HG03159 (cell line): ENCODE measurements at regions not wholly inside any gene's neighbourhood (a gene's known extent, or its start where the extent isn't known, plus 50 kb on each side); places are given as distances from the start of the nearest gene placed in this dataset.

Experiments used
- ATAC-seq: cut with Tn5 transposase; IDR thresholded peaks from one replicate; pipeline ENCODE4 v1.9.1; 2021; ENCODE audit warnings: mild to moderate bottlenecking, moderate library complexity; ENCODE audit not compliant: unreplicated experiment

DNA sequence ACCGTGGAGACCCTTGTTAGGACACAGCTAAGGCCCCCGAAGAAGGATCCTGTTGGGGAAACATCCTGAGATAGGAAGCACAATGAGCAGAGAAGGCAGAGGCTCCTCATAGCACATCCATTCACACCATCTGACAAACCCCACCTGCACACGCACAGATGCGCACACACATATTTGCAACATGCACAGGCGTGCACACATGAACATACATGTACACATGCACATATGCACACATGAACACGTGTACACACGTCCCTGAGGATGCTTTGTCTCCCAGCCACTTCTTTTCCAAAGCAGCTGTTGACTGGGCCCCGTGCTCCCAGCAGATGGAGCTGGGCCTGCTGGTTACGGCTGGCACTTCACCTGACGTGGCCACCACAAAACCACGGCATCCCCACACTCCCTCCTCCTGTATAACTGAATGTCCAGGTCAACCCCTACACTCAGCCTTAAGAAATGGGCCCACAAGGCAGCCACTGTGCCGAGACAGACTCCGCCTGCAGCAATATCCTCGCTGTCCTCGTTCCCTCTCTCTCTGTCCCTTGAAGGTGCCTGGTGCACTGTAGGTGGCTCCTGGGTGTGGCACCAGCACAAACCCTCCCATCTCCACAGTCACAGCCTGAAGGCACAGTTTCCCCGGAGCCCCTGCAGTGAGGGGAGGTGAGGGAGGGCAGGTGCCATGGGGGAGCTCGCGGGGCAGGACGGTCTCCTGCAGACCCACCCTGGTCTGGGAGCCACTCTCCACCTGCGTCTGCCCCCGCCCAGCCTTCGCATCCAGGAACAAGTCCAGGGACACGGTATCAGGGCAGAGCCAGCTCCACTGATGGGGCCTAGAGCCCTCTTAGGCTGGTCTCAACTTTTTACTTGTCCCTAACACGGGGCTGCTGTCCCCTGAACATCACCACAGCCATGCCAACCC lies 183.0 kb downstream of the RBFOX3 start:
- ATAC-seq, result no peak

DNA sequence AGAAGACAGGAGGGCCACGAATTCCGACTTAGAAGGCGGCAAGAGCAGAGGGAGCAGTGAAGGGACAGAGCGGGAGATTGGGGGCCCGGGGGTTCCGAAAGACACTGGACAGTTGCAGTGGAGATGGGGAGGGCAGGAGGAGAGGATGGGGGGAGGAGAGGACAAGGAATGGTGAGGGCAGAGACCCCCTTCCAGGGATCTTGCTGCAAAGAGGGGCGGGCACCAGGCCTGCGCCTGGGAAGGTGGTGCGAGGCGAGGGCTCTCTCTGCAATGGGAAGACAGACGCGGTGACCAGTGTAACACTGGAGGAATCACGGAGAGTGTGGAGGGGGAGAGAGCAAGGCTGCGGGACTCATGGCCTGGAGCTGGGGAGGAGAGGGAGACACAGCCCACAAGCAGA lies 185.2 kb downstream of the RBFOX3 start:
- ATAC-seq, result no peak

DNA sequence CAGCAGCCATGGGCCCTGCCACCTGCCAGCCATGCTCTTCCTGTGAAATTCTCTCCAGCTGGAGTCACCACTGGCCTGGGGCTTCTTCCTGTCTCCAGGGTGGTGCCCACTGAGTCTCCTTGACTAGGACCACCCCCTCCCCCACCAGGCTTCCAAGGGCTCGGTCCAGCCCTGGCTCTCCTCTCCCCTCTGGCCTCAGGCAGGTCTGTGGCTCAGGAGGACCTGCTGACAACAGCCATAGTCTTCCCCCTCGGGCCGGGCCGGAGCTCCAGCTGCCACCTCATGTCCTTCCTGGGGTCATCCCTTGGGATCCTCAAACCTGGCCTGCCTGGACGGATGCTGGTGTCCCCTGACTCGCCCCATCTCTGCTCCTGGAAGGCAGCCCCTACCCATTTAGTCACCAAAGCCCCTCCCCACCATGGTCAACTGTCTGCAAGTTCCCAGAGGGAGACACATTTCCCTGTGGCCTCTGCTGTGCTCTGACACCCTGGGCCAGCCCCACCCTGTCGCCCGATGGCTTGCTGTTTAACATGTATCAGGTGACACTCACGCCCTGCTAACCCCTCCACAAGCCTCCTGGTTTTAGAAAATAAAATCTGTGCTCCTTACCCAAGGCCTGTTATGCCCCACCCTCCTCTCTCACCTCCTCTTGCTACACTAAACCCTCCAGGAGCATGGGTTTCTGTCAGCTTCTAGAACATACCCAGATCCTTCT lies 186.2 kb downstream of the RBFOX3 start:
- no peak for ATAC-seq

DNA sequence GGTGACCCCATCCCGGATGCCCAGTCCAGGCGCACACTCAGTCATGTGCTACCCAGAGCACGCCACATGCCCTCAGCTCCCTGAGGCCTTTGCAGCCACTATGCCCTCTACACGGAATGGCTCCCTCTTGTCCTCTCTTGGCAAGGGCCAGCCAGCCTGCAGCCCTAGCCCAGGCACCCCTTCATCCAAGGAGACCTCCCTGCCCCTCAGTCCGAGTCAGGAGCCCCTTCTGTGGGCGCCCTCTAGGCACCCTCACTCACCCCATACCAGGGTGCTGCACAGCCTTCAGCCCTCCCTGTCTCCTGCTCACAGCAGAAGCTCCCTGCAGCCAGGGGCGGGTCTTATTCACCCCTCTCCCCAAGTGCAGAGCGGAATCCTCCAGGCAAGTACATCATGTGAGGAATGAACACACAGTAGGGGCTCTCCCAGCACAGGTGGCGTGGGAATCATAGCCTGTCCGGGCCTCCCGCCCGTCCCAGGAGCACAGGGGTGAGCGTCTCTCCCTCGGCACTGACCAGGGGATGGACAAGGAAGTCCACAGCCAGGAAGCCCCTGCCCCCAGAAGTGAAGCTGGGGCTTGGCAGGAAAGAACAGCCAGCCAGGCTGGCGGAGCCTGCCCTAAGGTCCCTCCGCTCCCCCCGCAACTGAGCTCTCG lies 186.9 kb downstream of the RBFOX3 start:
- ATAC-seq, result no peak

DNA sequence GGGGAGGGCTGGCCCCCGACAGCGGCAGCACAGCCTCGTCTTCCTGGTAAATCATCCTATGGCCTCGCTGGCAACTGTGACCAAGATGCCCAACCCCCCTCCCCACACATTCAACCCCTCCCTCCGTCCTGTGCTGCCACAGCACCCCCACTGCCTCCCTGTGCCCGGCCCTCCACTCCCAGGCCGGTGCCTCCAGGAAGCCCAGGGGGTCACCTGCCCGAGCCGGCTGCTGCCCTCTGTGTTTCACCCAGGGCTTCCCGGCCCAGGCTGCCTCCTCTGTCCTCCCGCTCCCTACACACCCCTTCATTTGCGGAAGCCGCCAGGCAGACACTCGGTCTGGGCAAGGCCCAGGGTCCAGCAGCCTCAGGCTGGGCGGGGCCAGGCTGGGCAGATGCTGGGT lies 188.6 kb downstream of the RBFOX3 start:
- ATAC-seq, result no peak

GRCh38 chr17:79420318-79421243 lies 190.3 kb downstream of the RBFOX3 start:
- no peak for ATAC-seq

GRCh38 chr17:79417476-79417988 lies 193.3 kb downstream of the RBFOX3 start:
- no peak for ATAC-seq

GRCh38 chr17:79415909-79416308 lies 194.9 kb downstream of the RBFOX3 start:
- ATAC-seq, result no peak

- no peak for ATAC-seq
These were observed 195.5 kb downstream of the RBFOX3 start for GRCh38 chr17:79415365-79415764.

DNA sequence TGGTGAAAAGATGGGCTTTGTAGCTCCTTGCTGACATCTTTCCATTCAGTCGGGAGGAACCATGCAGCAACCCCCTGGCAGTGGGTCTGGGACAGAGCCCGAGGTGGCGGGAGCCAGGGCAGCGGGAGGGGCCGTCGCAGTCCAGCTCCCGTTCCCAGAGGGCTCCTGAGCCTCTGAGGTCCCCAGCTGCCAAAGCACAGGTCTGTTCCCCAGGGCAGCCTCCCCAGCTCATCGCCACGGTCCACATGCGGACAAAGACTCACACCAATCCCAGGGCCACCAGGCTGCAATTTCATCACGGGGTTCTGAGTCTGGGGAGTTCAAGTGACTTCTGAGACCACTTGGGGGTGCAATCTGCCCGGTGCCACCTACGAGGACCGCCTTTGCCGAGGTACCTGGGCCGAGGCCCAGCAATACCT lies 196.0 kb downstream of the RBFOX3 start:
- no peak for ATAC-seq

- no peak for ATAC-seq
These were observed 196.6 kb downstream of the RBFOX3 start for GRCh38 chr17:79414063-79414792.

DNA sequence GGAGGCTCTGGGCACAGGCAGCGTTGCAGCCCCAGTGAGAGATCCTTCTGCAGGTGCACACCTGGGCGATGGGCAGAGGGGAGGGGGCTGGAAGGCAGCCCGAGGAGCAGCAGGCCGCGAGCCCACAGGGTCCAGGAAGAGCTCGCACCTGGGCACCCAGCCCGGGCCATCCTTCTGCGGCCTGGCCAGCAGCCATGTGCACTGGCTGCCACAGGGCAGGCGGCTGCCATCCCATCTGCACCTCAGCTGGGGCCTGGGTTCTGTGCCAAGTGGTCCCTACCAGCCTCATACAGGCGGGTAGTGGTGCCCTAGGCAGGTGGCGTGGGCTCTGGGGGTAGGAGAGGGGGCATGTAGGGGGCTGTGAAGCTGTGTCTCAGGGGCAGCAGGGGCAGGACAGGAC lies 197.2 kb downstream of the RBFOX3 start:
- no peak for ATAC-seq

DNA sequence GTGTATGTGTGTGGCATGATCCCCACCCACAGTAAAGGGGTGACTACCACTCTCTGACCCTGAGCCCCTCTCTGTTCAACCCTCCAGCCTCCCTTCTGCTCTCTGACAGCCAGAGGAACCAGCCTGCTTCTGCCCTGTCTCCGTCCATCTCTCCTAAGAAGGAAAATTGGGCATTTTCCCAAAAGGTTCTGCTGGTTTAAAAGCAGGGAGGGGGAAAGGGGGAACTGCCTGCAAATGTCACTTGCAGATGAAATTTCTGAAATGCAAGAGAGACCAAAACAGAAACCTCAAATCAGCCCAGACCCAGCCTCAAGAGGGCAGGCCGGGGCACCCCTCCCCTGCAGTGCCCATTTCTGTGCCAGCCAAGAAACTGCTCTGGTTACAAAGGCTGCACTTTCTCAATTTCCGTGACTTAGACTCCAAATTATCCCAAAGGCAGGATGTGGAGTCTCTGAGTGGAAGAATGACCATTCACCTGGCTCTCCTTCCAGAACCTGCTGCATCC lies 197.9 kb downstream of the RBFOX3 start:
- ATAC-seq, result no peak

- no peak for ATAC-seq
These were observed 198.7 kb downstream of the RBFOX3 start for GRCh38 chr17:79412110-79412509.

DNA sequence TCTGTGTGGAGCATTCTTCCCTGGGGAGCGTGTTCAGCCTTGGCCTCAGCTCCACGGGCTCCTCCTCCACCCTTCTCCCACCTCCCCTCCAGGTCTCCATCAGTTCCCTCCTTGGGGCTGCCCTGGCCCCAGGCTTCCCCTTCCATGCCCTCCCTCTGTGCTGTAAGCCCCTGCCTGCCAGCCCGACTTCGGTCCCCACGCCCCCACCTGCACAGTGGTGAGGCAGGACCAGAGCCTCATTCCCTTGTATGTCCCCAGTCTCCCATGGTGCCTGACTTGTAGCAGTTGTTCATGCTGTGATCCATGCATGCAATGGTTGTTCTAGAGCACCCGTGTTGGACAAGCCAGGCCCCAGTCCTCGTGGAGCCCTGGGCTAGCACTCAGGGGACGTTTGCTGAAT lies 199.4 kb downstream of the RBFOX3 start:
- no peak for ATAC-seq

DNA sequence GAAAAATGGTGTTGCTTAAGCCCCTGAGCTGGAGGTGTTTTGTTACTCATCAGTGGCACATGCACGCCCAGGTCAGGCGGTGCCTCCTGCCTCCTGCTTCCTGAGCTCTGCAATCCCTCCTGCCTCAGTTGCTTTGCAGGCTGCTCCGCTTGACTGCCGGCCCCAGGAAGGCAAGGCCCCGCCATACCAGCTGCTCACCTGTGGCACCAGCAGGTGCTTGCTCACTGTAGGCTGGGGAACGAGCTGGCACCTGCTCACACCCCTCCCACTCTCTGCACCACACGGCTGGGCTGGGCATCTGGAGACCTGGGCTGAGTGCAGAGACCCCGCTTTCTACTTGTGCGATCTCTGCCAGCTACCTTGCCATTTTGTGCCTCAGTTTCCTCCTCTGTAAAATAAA lies 200.2 kb downstream of the RBFOX3 start:
- ATAC-seq, result no peak

DNA sequence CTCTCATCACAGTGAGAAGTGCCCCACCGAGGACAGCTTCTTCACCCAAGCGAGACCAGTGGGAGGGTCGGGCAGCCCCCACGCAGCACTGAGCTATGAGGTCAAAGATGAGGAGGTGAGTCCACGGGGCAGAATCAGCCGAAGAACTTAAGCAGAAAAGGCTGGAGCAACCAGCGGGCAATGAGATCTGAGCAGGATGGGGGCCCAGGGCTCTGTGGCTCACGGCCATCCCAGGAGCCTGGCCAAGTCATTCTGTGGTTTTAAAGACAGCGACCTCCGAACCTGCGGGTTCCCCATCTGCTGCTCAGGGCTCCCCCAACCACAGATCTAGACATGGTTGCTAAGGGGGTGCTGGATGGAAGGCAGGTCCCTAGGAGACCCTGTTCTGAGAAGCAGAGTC lies 202.6 kb downstream of the RBFOX3 start:
- ATAC-seq, result no peak

- ATAC-seq, result no peak
These were observed 203.5 kb downstream of the RBFOX3 start for GRCh38 chr17:79407385-79407784.

DNA sequence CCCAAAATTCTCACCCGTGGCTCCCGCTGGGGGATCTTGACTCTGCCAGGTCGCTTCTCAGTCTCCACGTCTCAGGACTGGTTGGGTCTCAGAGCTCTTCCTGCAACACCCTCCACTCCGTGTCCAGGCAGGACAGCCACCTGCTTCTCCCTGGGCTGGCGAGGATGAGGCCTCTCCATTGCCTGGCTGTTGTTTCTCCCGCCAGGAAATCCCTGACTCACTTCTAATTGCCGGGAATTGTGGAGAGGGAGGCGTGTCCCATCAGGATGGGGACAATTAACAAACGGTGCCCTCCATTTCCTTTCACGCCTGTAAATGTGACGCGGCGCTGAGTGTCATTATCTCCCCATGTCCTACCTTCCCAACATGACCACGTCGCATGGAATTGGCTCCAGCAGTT lies 204.5 kb downstream of the RBFOX3 start:
- no peak for ATAC-seq

DNA sequence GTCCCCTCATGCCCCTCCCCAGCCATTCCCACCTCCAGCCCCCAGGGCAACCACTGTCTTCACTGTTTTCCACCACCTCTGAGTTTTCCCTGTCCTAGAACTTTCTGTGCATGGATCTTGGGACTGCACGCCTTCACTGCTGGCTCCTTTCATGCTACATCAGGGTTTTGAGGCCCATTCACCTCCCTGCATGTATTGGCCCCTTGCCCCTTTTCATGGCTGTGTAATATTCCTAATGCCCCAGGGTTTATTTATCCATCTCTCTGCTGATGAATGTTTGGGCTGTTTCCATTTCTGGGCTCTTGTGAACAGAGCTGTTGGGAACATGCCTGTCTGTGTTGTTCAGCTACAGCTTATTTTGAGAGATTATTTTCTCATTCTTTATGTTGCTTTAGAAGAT lies 205.0 kb downstream of the RBFOX3 start:
- no peak for ATAC-seq
